ENCODE measurements at regions not wholly inside any gene's neighbourhood (a gene's known extent, or its start where the extent isn't known, plus 50 kb on each side); places are given as distances from the start of the nearest gene placed in this dataset.

DNA sequence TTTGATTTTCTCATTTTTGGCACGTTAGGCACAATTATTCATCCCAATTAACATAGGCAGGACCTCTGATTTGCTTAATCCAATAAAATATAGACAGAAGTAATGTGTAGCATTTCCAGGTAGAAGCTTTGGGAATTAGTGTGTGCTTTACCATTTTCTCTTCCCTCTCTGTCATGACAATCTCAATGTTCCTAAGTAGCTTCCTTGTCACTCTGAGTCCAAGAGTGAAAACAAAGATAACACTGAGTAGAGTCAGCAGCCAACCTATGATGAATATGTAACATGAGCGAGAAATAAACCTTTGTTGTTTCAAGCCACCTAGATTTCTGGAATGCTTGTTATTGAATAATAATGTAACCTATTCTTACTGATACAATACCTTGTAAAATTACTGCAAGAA, 283.8 kb downstream of the OMA1 start:
- TF ChIP-seq, protein P1, sequence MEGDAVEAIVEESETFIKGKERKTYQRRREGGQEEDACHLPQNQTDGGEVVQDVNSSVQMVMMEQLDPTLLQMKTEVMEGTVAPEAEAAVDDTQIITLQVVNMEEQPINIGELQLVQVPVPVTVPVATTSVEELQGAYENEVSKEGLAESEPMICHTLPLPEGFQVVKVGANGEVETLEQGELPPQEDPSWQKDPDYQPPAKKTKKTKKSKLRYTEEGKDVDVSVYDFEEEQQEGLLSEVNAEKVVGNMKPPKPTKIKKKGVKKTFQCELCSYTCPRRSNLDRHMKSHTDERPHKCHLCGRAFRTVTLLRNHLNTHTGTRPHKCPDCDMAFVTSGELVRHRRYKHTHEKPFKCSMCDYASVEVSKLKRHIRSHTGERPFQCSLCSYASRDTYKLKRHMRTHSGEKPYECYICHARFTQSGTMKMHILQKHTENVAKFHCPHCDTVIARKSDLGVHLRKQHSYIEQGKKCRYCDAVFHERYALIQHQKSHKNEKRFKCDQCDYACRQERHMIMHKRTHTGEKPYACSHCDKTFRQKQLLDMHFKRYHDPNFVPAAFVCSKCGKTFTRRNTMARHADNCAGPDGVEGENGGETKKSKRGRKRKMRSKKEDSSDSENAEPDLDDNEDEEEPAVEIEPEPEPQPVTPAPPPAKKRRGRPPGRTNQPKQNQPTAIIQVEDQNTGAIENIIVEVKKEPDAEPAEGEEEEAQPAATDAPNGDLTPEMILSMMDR (IDR thresholded peaks at IDR 0.05): no peak
- no peak for TF ChIP-seq POLR2A (IDR thresholded peaks at IDR 0.05)

Data from body of pancreas (tissue), 4 donors.